ENCODE measurements at regions not wholly inside any gene's neighbourhood (a gene's known extent, or its start where the extent isn't known, plus 50 kb on each side); places are given as distances from the start of the nearest gene placed in this dataset.

- CTCF ChIA-PET (ENCODE audit: low intra/inter-chr PET ratio), result no interaction called here
- TF ChIP-seq KDM4B (IDR thresholded peaks at IDR 0.05; ENCODE audit: borderline replicate concordance in 2 of 2, low read depth in 1 of 2), result no peak
- TF ChIP-seq, protein P1, sequence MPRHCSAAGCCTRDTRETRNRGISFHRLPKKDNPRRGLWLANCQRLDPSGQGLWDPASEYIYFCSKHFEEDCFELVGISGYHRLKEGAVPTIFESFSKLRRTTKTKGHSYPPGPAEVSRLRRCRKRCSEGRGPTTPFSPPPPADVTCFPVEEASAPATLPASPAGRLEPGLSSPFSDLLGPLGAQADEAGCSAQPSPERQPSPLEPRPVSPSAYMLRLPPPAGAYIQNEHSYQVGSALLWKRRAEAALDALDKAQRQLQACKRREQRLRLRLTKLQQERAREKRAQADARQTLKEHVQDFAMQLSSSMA (CRISPR knock-in tag; IDR thresholded peaks at IDR 0.05), result no peak
- TF ChIP-seq CBX2 (IDR thresholded peaks at IDR 0.05; ENCODE audit: insufficient read depth, low read length, poor library complexity, severe bottlenecking), result no peak
- TF ChIP-seq, protein P2, sequence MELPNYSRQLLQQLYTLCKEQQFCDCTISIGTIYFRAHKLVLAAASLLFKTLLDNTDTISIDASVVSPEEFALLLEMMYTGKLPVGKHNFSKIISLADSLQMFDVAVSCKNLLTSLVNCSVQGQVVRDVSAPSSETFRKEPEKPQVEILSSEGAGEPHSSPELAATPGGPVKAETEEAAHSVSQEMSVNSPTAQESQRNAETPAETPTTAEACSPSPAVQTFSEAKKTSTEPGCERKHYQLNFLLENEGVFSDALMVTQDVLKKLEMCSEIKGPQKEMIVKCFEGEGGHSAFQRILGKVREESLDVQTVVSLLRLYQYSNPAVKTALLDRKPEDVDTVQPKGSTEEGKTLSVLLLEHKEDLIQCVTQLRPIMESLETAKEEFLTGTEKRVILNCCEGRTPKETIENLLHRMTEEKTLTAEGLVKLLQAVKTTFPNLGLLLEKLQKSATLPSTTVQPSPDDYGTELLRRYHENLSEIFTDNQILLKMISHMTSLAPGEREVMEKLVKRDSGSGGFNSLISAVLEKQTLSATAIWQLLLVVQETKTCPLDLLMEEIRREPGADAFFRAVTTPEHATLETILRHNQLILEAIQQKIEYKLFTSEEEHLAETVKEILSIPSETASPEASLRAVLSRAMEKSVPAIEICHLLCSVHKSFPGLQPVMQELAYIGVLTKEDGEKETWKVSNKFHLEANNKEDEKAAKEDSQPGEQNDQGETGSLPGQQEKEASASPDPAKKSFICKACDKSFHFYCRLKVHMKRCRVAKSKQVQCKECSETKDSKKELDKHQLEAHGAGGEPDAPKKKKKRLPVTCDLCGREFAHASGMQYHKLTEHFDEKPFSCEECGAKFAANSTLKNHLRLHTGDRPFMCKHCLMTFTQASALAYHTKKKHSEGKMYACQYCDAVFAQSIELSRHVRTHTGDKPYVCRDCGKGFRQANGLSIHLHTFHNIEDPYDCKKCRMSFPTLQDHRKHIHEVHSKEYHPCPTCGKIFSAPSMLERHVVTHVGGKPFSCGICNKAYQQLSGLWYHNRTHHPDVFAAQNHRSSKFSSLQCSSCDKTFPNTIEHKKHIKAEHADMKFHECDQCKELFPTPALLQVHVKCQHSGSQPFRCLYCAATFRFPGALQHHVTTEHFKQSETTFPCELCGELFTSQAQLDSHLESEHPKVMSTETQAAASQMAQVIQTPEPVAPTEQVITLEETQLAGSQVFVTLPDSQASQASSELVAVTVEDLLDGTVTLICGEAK (IDR thresholded peaks at IDR 0.05), result no peak
- TF ChIP-seq, protein P2 (CRISPR knock-in tag; IDR thresholded peaks at IDR 0.05), result no peak
- no peak for TF ChIP-seq NCOA2 (IDR thresholded peaks at IDR 0.05; ENCODE audit: partially characterized antibody in 2 of 2)
- no peak for TF ChIP-seq ATF4 (CRISPR knock-in tag; IDR thresholded peaks at IDR 0.05)
- TF ChIP-seq ELF2 (CRISPR knock-in tag; IDR thresholded peaks at IDR 0.05), result no peak
- TF ChIP-seq, protein P3, sequence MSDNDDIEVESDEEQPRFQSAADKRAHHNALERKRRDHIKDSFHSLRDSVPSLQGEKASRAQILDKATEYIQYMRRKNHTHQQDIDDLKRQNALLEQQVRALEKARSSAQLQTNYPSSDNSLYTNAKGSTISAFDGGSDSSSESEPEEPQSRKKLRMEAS (CRISPR knock-in tag; IDR thresholded peaks at IDR 0.05), result no peak
- TF ChIP-seq USF2 (CRISPR knock-in tag; IDR thresholded peaks at IDR 0.05), result no peak
- TF ChIP-seq ZNF274 (IDR thresholded peaks at IDR 0.05; ENCODE audit: borderline replicate concordance, low read depth, low read length), result no peak
These were observed 470.5 kb upstream of the CITED2 start for GRCh38 chr6:139844907-139845306.

More at GRCh38 chr6:139844907-139845306, 470.5 kb upstream of the CITED2 start:
- no peaks in the 10 kb centered on the region for H3K9me1 ChIP-seq (ENCODE audit: control insufficient read depth, insufficient read depth, low read length)
- no peaks in the 10 kb centered on the region for H4K20me1 ChIP-seq (replicated peaks; ENCODE audit: control insufficient read depth, insufficient read depth, low read length)
- no peak for ATAC-seq
- H3K4me3 ChIP-seq, result no peak overlapping the region
- H3K4me1 ChIP-seq (replicated peaks in 1 of 2; ENCODE audit: control insufficient read depth in 2 of 2, insufficient read depth in 2 of 2, low read length in 2 of 2), result peaks cover 0 to under 1% of the 10 kb centered on the region in 2 experiments; a peak in 1 of 5 replicates
- in situ Hi-C loops (cut with MboI) (no loop called here), intact Hi-C loops (cut with micrococcal nuclease) (no loop called here)
- no peak for FAIRE-seq
- BruUV-seq (replicated peaks), result no TSS peak
- H3K79me2 ChIP-seq (ENCODE audit: control insufficient read depth, insufficient read depth, low read length), result no peaks in the 10 kb centered on the region
- H3K9me3 ChIP-seq (replicated peaks; ENCODE audit: control insufficient read depth, insufficient read depth, low read depth, low read length), result no peaks in the 10 kb centered on the region
- H3K4me2 ChIP-seq (ENCODE audit: insufficient read depth, low read length), result no peak overlapping the region
- no peak overlapping the region for H2AFZ ChIP-seq (ENCODE audit: low read depth, low read length)
- 40% methylated on average over 3 of the region's 3 CpGs for WGBS (ENCODE audit: insufficient coverage, low coverage, missing lambda C conversion rate)
- H3K36me3 ChIP-seq (ENCODE audit: control insufficient read depth, insufficient read depth, low read length), result no peaks in the 10 kb centered on the region
- H3K9ac ChIP-seq (ENCODE audit: insufficient read depth in 1 of 2, low read depth in 2 of 2, low read length in 2 of 2), result no peak overlapping the region
- POLR2A ChIA-PET, result no interaction called here
- no peak for DNase-seq (ENCODE audit: extremely low read depth in 1 of 4, low spot score in 3 of 4)
- no peak overlapping the region for H3K27ac ChIP-seq (ENCODE audit: extremely low read depth, low read depth, low read length)
- no peaks in the 10 kb centered on the region for H3K27me3 ChIP-seq (ENCODE audit: control insufficient read depth in 2 of 2, insufficient read depth in 2 of 2, low read length in 2 of 2)

Measured in K562 (cell line).